ENCODE measurements at regions not wholly inside any gene's neighbourhood (a gene's known extent, or its start where the extent isn't known, plus 50 kb on each side); places are given as distances from the start of the nearest gene placed in this dataset.

DNA sequence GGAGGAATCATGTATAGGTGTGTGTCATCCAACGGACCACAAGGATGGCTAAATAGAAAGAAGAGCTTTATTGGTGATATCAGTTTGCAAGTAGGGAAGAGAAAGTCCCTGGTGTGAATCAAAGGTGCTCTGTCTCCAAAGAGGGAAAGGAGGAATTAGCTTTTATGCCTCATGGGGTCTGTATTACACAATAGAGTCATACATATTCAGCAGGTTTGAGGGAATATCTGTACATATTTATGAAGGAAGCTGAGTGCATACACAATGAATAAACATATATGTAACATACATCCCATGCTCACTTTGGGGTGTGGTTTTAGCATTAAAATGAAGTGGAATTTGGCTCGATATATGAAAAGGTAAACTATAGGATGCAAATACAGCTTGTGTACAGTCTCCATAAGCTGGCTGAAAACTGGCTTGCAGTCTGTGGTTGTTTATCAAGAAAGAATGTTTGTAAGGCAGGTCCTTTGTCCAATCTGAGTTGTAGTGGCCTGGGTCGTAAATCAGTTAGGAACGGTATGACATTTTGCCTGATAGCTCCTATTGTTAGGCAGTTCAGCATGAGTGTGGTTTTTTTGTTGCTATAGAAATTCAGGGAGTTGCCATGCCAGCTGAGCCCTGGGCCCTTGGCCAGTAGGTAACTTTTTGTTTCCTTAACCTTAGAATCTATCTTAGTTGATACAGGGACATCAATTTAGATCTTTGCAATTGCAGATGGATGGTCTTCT lies 198.0 kb upstream of the ZP4 start:
- Histone ChIP-seq H4K20me1 (ENCODE audit: insufficient read depth, low read length) (no peaks in the 10 kb centered on the region), H3K27me3 (ENCODE audit: control insufficient read depth in 1 of 2, insufficient read depth in 2 of 2, low read length in 2 of 2) (no peaks in the 10 kb centered on the region), H3K9ac (ENCODE audit: insufficient read depth, low read depth, low read length) (no peak overlapping the region), H3K4me1 (ENCODE audit: insufficient read depth, low read length) (no peaks in the 10 kb centered on the region), H3K36me3 (replicated peaks in 1 of 2; ENCODE audit: control insufficient read depth in 1 of 2, insufficient read depth in 2 of 2, low read length in 2 of 2) (no peaks in the 10 kb centered on the region), H3K4me2 (ENCODE audit: low read depth, low read length) (no peak overlapping the region), H2AFZ (ENCODE audit: low read length) (no peak overlapping the region), H3K27ac (ENCODE audit: extremely low read length, insufficient read depth, low read length) (no peak overlapping the region), H3K4me3 (replicated peaks in 1 of 3; ENCODE audit: insufficient read depth in 1 of 3, low read depth in 2 of 3, low read length in 3 of 3) (no peak overlapping the region), H3K9me3 (ENCODE audit: low read length) (peaks cover 98% of the 10 kb centered on the region), H3K79me2 (ENCODE audit: insufficient read depth, low read length) (no peaks in the 10 kb centered on the region)
- 0% methylated on average over 2 of the region's 4 CpGs for WGBS (ENCODE audit: low lambda C conversion rate)
- ATAC-seq = no peak
- intact Hi-C loops (cut with micrococcal nuclease; ENCODE audit: unreplicated experiment) (no loop called here), in situ Hi-C loops (cut with HindIII; ENCODE audit: extremely low pct_ligation_motif_present, low pct_unique_long_range_greater_than_20kb) (no loop called here)
- ChIA-PET CTCF (ENCODE audit: low intra/inter-chr PET ratio, low total read pairs) (no interaction called here), POLR2A (no interaction called here)
- FAIRE-seq = no peak
- DNase-seq (ENCODE audit: low spot score) = no peak
- no peak for TF ChIP-seq HIVEP1 (CRISPR knock-in tag; IDR thresholded peaks at IDR 0.05)
- TF ChIP-seq MAZ (IDR thresholded peaks at IDR 0.05; ENCODE audit: borderline replicate concordance, low read depth, low read length) = no peak
- TF ChIP-seq MAZ (CRISPR knock-in tag; IDR thresholded peaks at IDR 0.05; ENCODE audit: low read depth) = no peak
- BruUV-seq (replicated peaks) = no TSS peak

DNA sequence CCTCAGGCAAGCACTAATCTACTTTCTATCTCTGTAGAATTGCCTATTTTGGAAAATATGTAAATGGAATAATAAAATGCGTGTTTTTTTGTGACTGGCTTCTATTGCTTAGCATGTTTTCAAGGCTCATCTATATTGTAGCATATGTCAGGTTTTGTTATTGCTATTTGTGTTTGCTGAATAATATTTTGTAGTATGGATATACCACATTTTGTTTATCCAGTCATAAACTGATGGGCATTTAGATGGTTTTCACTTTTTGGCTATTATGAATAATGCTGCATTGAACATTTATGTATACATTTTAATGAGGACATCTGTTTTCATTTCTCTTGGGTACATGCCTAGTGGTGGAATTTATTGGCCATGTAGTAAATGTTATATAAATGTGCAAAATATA lies 183.3 kb upstream of the ZP4 start:
- DNase-seq (ENCODE audit: low spot score) = no peak
- POLR2A ChIA-PET = no interaction called here
- H3K9ac ChIP-seq (ENCODE audit: insufficient read depth, low read depth, low read length) = no peak overlapping the region
- CTCF ChIA-PET (ENCODE audit: low intra/inter-chr PET ratio, low total read pairs) = no interaction called here
- no peaks in the 10 kb centered on the region for H4K20me1 ChIP-seq (ENCODE audit: insufficient read depth, low read length)
- BruUV-seq (replicated peaks) = no TSS peak
- intact Hi-C loops (cut with micrococcal nuclease; ENCODE audit: unreplicated experiment) (no loop called here), in situ Hi-C loops (cut with HindIII; ENCODE audit: extremely low pct_ligation_motif_present, low pct_unique_long_range_greater_than_20kb) (no loop called here)
- no peak overlapping the region for H3K27ac ChIP-seq (ENCODE audit: extremely low read length, insufficient read depth, low read length)
- WGBS (ENCODE audit: low lambda C conversion rate) = 4% methylated on average over 1 of the region's 1 CpG
- H3K27me3 ChIP-seq (ENCODE audit: control insufficient read depth in 1 of 2, insufficient read depth in 2 of 2, low read length in 2 of 2) = no peaks in the 10 kb centered on the region
- no peaks in the 10 kb centered on the region for H3K36me3 ChIP-seq (replicated peaks in 1 of 2; ENCODE audit: control insufficient read depth in 1 of 2, insufficient read depth in 2 of 2, low read length in 2 of 2)
- no peak for FAIRE-seq
- TF ChIP-seq ZNF850 (CRISPR knock-in tag; conservative IDR thresholded peaks at IDR 0.05) (no peak), TCF12 (IDR thresholded peaks at IDR 0.05) (no peak), TCF12 (CRISPR knock-in tag; IDR thresholded peaks at IDR 0.05) (no peak), ZNF672 (CRISPR knock-in tag; IDR thresholded peaks at IDR 0.05) (no peak), MATR3 (CRISPR knock-in tag; IDR thresholded peaks at IDR 0.05) (no peak)
- TF ChIP-seq, protein P1, sequence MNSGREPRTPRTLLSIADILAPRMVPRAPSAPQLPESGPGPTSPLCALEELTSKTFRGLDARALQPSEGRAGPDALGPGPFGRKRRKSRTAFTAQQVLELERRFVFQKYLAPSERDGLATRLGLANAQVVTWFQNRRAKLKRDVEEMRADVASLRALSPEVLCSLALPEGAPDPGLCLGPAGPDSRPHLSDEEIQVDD (CRISPR knock-in tag; IDR thresholded peaks at IDR 0.05; ENCODE audit: borderline replicate concordance) = no peak
- H3K9me3 ChIP-seq (ENCODE audit: low read length) = peaks cover 93% of the 10 kb centered on the region
- no peak overlapping the region for H3K4me2 ChIP-seq (ENCODE audit: low read depth, low read length)
- H3K4me1 ChIP-seq (ENCODE audit: insufficient read depth, low read length) = no peaks in the 10 kb centered on the region
- ATAC-seq = no peak
- H2AFZ ChIP-seq (ENCODE audit: low read length) = no peak overlapping the region
- no peak overlapping the region for H3K4me3 ChIP-seq (replicated peaks in 1 of 3; ENCODE audit: insufficient read depth in 1 of 3, low read depth in 2 of 3, low read length in 3 of 3)
- H3K79me2 ChIP-seq (ENCODE audit: insufficient read depth, low read length) = no peaks in the 10 kb centered on the region
